HL-60 (cell line): ENCODE measurements at regions not wholly inside any gene's neighbourhood (a gene's known extent, or its start where the extent isn't known, plus 50 kb on each side); places are given as distances from the start of the nearest gene placed in this dataset.

ENCODE experiments used
- GABPA ChIP-seq: IDR thresholded peaks from 2 replicates; pipeline ENCODE4 v1.6.1; 2012; ENCODE audit warnings: low read depth
- POLR2AphosphoS5 ChIP-seq: IDR thresholded peaks from 2 replicates; pipeline ENCODE4 v1.6.1; 2012; ENCODE audit warnings: low read depth
- TF ChIP-seq, protein P1 (sequence below): IDR thresholded peaks from one replicate; pipeline ENCODE4 v1.5.1; 2011; ENCODE audit warnings: low read length, control low read depth, inconsistent platforms; ENCODE audit not compliant: insufficient read depth
- TF ChIP-seq, protein P2 (sequence below): IDR thresholded peaks from 2 replicates; pipeline ENCODE4 v1.6.1; 2012; ENCODE audit warnings: low read depth; ENCODE audit not compliant: insufficient replicate concordance

DNA sequence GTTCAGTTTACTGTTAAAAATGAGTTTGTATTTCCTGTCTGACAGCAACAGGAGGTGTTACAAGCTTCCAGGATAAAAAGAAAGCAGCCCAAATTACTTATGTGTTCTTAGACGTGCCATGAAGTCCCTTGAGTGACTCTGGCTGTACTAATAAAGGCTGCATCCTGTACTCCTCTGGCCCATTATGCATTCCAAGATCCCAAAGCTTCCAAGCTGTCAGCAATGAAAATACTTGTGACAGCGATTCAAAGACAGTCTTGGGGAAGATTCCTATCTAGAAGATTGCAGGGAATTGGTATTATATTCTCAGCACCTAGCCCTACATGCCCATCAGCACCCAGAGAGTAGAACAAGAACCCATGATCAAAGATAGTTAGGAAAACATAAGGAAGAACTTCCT lies 281.6 kb upstream of the TRPC7 start:
- TF ChIP-seq POLR2AphosphoS5 (no peak), GABPA (no peak)
- TF ChIP-seq, protein P1, sequence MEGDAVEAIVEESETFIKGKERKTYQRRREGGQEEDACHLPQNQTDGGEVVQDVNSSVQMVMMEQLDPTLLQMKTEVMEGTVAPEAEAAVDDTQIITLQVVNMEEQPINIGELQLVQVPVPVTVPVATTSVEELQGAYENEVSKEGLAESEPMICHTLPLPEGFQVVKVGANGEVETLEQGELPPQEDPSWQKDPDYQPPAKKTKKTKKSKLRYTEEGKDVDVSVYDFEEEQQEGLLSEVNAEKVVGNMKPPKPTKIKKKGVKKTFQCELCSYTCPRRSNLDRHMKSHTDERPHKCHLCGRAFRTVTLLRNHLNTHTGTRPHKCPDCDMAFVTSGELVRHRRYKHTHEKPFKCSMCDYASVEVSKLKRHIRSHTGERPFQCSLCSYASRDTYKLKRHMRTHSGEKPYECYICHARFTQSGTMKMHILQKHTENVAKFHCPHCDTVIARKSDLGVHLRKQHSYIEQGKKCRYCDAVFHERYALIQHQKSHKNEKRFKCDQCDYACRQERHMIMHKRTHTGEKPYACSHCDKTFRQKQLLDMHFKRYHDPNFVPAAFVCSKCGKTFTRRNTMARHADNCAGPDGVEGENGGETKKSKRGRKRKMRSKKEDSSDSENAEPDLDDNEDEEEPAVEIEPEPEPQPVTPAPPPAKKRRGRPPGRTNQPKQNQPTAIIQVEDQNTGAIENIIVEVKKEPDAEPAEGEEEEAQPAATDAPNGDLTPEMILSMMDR, result no peak
- TF ChIP-seq, protein P2, sequence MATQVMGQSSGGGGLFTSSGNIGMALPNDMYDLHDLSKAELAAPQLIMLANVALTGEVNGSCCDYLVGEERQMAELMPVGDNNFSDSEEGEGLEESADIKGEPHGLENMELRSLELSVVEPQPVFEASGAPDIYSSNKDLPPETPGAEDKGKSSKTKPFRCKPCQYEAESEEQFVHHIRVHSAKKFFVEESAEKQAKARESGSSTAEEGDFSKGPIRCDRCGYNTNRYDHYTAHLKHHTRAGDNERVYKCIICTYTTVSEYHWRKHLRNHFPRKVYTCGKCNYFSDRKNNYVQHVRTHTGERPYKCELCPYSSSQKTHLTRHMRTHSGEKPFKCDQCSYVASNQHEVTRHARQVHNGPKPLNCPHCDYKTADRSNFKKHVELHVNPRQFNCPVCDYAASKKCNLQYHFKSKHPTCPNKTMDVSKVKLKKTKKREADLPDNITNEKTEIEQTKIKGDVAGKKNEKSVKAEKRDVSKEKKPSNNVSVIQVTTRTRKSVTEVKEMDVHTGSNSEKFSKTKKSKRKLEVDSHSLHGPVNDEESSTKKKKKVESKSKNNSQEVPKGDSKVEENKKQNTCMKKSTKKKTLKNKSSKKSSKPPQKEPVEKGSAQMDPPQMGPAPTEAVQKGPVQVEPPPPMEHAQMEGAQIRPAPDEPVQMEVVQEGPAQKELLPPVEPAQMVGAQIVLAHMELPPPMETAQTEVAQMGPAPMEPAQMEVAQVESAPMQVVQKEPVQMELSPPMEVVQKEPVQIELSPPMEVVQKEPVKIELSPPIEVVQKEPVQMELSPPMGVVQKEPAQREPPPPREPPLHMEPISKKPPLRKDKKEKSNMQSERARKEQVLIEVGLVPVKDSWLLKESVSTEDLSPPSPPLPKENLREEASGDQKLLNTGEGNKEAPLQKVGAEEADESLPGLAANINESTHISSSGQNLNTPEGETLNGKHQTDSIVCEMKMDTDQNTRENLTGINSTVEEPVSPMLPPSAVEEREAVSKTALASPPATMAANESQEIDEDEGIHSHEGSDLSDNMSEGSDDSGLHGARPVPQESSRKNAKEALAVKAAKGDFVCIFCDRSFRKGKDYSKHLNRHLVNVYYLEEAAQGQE, result no peak
